ENCODE measurements at regions not wholly inside any gene's neighbourhood (a gene's known extent, or its start where the extent isn't known, plus 50 kb on each side); places are given as distances from the start of the nearest gene placed in this dataset.

- no peak overlapping the region for H3K27ac Mint-ChIP-seq
- ChIA-PET CTCF (no interaction called here), POLR2A (no interaction called here)
- peaks cover 7% of the 10 kb centered on the region for H3K27me3 Mint-ChIP-seq
- H3K36me3 Mint-ChIP-seq (ENCODE audit: low read depth), result no peaks in the 10 kb centered on the region
- ATAC-seq (ENCODE audit: low read depth) (no peak), DNase-seq (no peak)
- TF ChIP-seq CTCF (IDR thresholded peaks at IDR 0.05), result no peak
- intact Hi-C loops (cut with micrococcal nuclease), result no loop called here
- H3K9me3 Mint-ChIP-seq, result peaks cover under 1% of the 10 kb centered on the region
- H3K4me3 Mint-ChIP-seq, result no peak overlapping the region
- no peaks in the 10 kb centered on the region for H3K4me1 Mint-ChIP-seq
Observed at GRCh38 chr2:7819850-7820249, 862.0 kb upstream of the ID2 start.

- Mint-ChIP-seq H3K36me3 (ENCODE audit: low read depth) (no peaks in the 10 kb centered on the region), H3K9me3 (no peaks in the 10 kb centered on the region), H3K27ac (no peak overlapping the region), H3K4me1 (no peaks in the 10 kb centered on the region), H3K27me3 (peaks cover 3% of the 10 kb centered on the region), H3K4me3 (no peak overlapping the region)
- no peak for TF ChIP-seq CTCF (IDR thresholded peaks at IDR 0.05)
- intact Hi-C loops (cut with micrococcal nuclease), result no loop called here
- no peak for ATAC-seq (ENCODE audit: low read depth)
- DNase-seq, result no peak
- CTCF ChIA-PET, result no interaction called here
- POLR2A ChIA-PET, result no interaction called here
Observed at GRCh38 chr2:7824211-7824610, 857.6 kb upstream of the ID2 start.

GRCh38 chr2:7825591-7826312 lies 856.1 kb upstream of the ID2 start:
- Mint-ChIP-seq H3K4me1 (no peaks in the 10 kb centered on the region), H3K9me3 (no peaks in the 10 kb centered on the region), H3K27ac (no peak overlapping the region), H3K36me3 (ENCODE audit: low read depth) (no peaks in the 10 kb centered on the region), H3K27me3 (peaks cover 9% of the 10 kb centered on the region), H3K4me3 (no peak overlapping the region)
- intact Hi-C loops (cut with micrococcal nuclease), result no loop called here
- ATAC-seq (ENCODE audit: low read depth) (no peak), DNase-seq (no peak)
- TF ChIP-seq CTCF (IDR thresholded peaks at IDR 0.05), result no peak
- CTCF ChIA-PET, result no interaction called here
- POLR2A ChIA-PET, result no interaction called here

- Mint-ChIP-seq H3K9me3 (no peaks in the 10 kb centered on the region), H3K27ac (no peak overlapping the region), H3K36me3 (ENCODE audit: low read depth) (no peaks in the 10 kb centered on the region), H3K4me3 (no peak overlapping the region), H3K27me3 (peaks cover 9% of the 10 kb centered on the region), H3K4me1 (no peaks in the 10 kb centered on the region)
- ATAC-seq (ENCODE audit: low read depth), result no peak
- POLR2A ChIA-PET, result no interaction called here
- CTCF ChIA-PET, result no interaction called here
- intact Hi-C loops (cut with micrococcal nuclease), result no loop called here
- no peak for TF ChIP-seq CTCF (IDR thresholded peaks at IDR 0.05)
- DNase-seq, result no peak
Observed at GRCh38 chr2:7826656-7827055, 855.2 kb upstream of the ID2 start.

- CTCF ChIA-PET, result no interaction called here
- POLR2A ChIA-PET, result no interaction called here
- peaks cover 9% of the 10 kb centered on the region for H3K27me3 Mint-ChIP-seq
- H3K4me1 Mint-ChIP-seq, result no peaks in the 10 kb centered on the region
- no peak overlapping the region for H3K27ac Mint-ChIP-seq
- H3K4me3 Mint-ChIP-seq, result no peak overlapping the region
- TF ChIP-seq CTCF (IDR thresholded peaks at IDR 0.05), result no peak
- ATAC-seq (ENCODE audit: low read depth) (no peak), DNase-seq (no peak)
- no peaks in the 10 kb centered on the region for H3K36me3 Mint-ChIP-seq (ENCODE audit: low read depth)
- H3K9me3 Mint-ChIP-seq, result no peaks in the 10 kb centered on the region
- intact Hi-C loops (cut with micrococcal nuclease), result no loop called here
Observed at GRCh38 chr2:7829241-7829640, 852.6 kb upstream of the ID2 start.

All from activated B cell treated with CpG ODN at 0.5 μM for 24 hours (primary cell).